WI38 (cell line): ENCODE measurements at regions not wholly inside any gene's neighbourhood (a gene's known extent, or its start where the extent isn't known, plus 50 kb on each side); places are given as distances from the start of the nearest gene placed in this dataset.

ENCODE experiments used
- H3K4me3 ChIP-seq: 2 replicates; pipeline ENCODE4 v1.5.1; 2011; ENCODE audit warnings: low read depth, mild to moderate bottlenecking, control low read depth, low read length
- CTCF ChIP-seq: IDR thresholded peaks from 2 replicates; pipeline ENCODE4 v1.5.1; 2012; ENCODE audit warnings: low read depth, mild to moderate bottlenecking, control low read depth, low read length

GRCh38 chr4:136939781-136940180, 592.5 kb downstream of the PCDH18 start:
- no peak overlapping the region for H3K4me3 ChIP-seq
- TF ChIP-seq CTCF, result no peak

- no peak for TF ChIP-seq CTCF
- H3K4me3 ChIP-seq, result no peak overlapping the region
Observed at GRCh38 chr4:136935871-136936270, 596.4 kb downstream of the PCDH18 start.

- TF ChIP-seq CTCF, result no peak
- H3K4me3 ChIP-seq, result no peak overlapping the region
Observed at GRCh38 chr4:136935305-136935704, 597.0 kb downstream of the PCDH18 start.

- no peak for TF ChIP-seq CTCF
- no peak overlapping the region for H3K4me3 ChIP-seq
Observed at GRCh38 chr4:136934601-136935000, 597.7 kb downstream of the PCDH18 start.

GRCh38 chr4:136931781-136932180, 600.5 kb downstream of the PCDH18 start:
- H3K4me3 ChIP-seq, result no peak overlapping the region
- no peak for TF ChIP-seq CTCF

GRCh38 chr4:136928957-136929411, 603.3 kb downstream of the PCDH18 start:
- no peak for TF ChIP-seq CTCF

GRCh38 chr4:136927172-136927571, 605.1 kb downstream of the PCDH18 start:
- no peak for TF ChIP-seq CTCF
- no peak overlapping the region for H3K4me3 ChIP-seq

More at GRCh38 chr4:136928957-136929411, 603.3 kb downstream of the PCDH18 start:
- no peak overlapping the region for H3K4me3 ChIP-seq
